Esophagus squamous epithelium (tissue), 4 donors: ENCODE measurements at regions not wholly inside any gene's neighbourhood (a gene's known extent, or its start where the extent isn't known, plus 50 kb on each side); places are given as distances from the start of the nearest gene placed in this dataset.

ENCODE experiments used
- CTCF ChIP-seq, 6 experiments: fragments of 450-650 bp in 4 of 6; fragments of 200-600 bp in 2 of 6; sonication (generic) in 2 of 6; IDR thresholded peaks; one replicate each; pipeline ENCODE4 v1.5.1; 2016 to 2019; ENCODE audit warnings: antibody characterized with exemption in 6 of 6, mild to moderate bottlenecking in 4 of 6, moderate library complexity in 4 of 6
- POLR2A ChIP-seq, 4 donors: fragments of 450-650 bp; IDR thresholded peaks; one replicate each; pipeline ENCODE4 v1.6.1; 2017; ENCODE audit warnings: antibody characterized with exemption in 4 of 4, mild to moderate bottlenecking in 4 of 4, moderate library complexity in 3 of 4

GRCh38 chr6:144741659-144742058, 456.5 kb downstream of the UTRN start:
- TF ChIP-seq POLR2A (IDR thresholded peaks at IDR 0.05) (no peak), CTCF (IDR thresholded peaks at IDR 0.05) (no peak)
